Left lung (tissue), 4 donors: ENCODE measurements at regions not wholly inside any gene's neighbourhood (a gene's known extent, or its start where the extent isn't known, plus 50 kb on each side); places are given as distances from the start of the nearest gene placed in this dataset.
A peak's percentile ranks its signal among the peaks of the same experiment; 100 is the strongest.

ENCODE experiments used
- ATAC-seq: fragments of 200-7000 bp; cut with Tn5 transposase; one replicate; pipeline ENCODE4 v1.9.1; 2020; ENCODE audit warnings: moderate library complexity
- DNase-seq, 4 donors: peaks; one replicate each; pipeline ENCODE4 v3.0.0-alpha.2; 2013 to 2020
- H3K27ac ChIP-seq, 2 donors: fragments of 200-600 bp; sonication (generic) in 1 of 2; one replicate each; pipeline versions ENCODE4 v1.5.0 to v1.8.0; 2020 to 2021
- H3K27me3 ChIP-seq, 2 donors: fragments of 200-600 bp; sonication (generic) in 1 of 2; one replicate each; pipeline versions ENCODE4 v1.5.0 to v1.8.0; 2020 to 2021
- H3K36me3 ChIP-seq, 2 donors: fragments of 200-600 bp; sonication (generic) in 1 of 2; one replicate each; pipeline versions ENCODE4 v1.5.0 to v1.8.0; 2020 to 2021
- H3K4me1 ChIP-seq, 2 donors: fragments of 200-600 bp; one replicate each; pipeline ENCODE4 v1.8.0; 2021
- H3K4me3 ChIP-seq, 2 donors: fragments of 200-600 bp; sonication (generic) in 1 of 2; one replicate each; pipeline versions ENCODE4 v1.5.0 to v1.8.0; 2020 to 2021; ENCODE audit warnings: mild to moderate bottlenecking in 1 of 2
- H3K9me3 ChIP-seq, 2 donors: fragments of 200-600 bp; sonication (generic) in 1 of 2; one replicate each; pipeline versions ENCODE4 v1.5.0 to v1.8.0; 2020 to 2021
- intact Hi-C, 2 donors: fragments of 100-400 bp; cut with DNase I; formaldehyde crosslinking; loops; one replicate each; pipeline versions ENCODE4 v1.11.2 to v1.14.2; 2022
- TF ChIP-seq, protein P1 (sequence below), 2 donors: fragments of 200-600 bp; sonication (generic) in 1 of 2; IDR thresholded peaks; one replicate each; pipeline versions ENCODE4 v1.5.0 to v1.8.0; 2021; ENCODE audit warnings: antibody characterized with exemption in 2 of 2
- donor health status: DM: no; HTN: yes; CAD: no.
- donor health status: DM: no; HTN: no; CAD: no.

DNA sequence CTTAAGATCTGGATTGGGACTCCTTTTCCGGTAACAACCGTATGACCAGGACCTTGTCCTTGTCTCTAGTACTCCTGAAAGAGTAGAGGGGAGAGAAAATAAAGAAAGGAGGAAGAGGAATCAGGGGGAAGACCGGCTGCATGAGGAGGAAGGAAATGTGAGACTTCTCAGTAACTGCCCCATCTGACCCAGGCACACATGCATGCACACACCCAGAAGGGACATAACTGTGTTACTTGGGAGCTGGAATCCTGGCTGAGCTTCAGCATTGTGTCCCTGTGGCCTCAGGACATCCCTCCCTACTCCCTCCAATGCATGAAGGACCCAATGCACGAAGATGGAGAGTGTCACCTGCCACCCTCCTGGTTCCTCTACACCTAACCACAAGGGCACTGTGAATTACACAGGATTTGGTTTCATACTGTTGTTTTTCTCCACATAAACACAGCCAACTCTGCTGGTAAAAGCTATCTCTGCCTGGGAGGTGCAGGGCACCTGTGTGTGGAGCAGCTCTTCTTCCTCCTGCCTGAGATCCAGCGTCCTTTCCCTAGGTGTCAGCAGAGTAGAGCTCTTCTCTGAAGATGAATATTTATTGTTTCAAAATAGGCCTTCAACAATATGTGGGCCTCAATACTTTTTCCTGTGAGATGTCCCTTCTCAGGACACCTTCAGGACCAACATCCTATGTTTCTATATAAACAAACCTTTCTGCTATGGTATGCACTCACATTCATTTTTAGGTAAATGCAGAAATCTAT, 574.1 kb upstream of the ID2 start:
- H3K27ac ChIP-seq = no peak overlapping the region
- no peak overlapping the region for H3K4me3 ChIP-seq
- H3K9me3 ChIP-seq = no peaks in the 10 kb centered on the region
- TF ChIP-seq, protein P1, sequence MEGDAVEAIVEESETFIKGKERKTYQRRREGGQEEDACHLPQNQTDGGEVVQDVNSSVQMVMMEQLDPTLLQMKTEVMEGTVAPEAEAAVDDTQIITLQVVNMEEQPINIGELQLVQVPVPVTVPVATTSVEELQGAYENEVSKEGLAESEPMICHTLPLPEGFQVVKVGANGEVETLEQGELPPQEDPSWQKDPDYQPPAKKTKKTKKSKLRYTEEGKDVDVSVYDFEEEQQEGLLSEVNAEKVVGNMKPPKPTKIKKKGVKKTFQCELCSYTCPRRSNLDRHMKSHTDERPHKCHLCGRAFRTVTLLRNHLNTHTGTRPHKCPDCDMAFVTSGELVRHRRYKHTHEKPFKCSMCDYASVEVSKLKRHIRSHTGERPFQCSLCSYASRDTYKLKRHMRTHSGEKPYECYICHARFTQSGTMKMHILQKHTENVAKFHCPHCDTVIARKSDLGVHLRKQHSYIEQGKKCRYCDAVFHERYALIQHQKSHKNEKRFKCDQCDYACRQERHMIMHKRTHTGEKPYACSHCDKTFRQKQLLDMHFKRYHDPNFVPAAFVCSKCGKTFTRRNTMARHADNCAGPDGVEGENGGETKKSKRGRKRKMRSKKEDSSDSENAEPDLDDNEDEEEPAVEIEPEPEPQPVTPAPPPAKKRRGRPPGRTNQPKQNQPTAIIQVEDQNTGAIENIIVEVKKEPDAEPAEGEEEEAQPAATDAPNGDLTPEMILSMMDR (IDR thresholded peaks at IDR 0.05) = no peak
- H3K27me3 ChIP-seq = no peaks in the 10 kb centered on the region
- H3K36me3 ChIP-seq = no peaks in the 10 kb centered on the region
- peaks cover 0 to 6% of the 10 kb centered on the region in 2 donors for H3K4me1 ChIP-seq
- DNase-seq = no peak
- no peak for ATAC-seq
- intact Hi-C loops = no loop called here

DNA sequence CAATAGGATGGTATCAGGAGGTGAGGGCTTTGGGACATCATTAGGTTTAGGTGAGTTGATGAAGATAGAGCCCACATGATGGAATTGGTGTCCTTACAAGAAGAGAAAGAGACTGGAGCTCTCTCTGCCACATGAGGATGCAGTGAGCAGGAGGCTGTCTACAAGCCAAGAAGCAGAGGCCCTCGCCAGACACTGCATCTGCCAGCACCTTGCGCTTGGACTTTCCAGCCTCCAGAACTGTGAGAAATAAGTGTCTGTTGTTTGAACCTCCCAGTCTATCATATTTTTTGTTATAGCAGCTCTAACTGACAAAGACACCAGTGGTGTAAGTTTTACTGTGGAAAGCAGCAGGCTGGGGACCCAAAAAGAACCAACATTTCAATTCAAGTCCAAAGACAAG, 571.1 kb upstream of the ID2 start:
- H3K4me1 ChIP-seq = peaks cover 0 to 6% of the 10 kb centered on the region in 2 donors
- no peaks in the 10 kb centered on the region for H3K27me3 ChIP-seq
- intact Hi-C loops = no loop called here
- H3K4me3 ChIP-seq = no peak overlapping the region
- H3K27ac ChIP-seq = no peak overlapping the region
- no peak for DNase-seq
- H3K36me3 ChIP-seq = no peaks in the 10 kb centered on the region
- no peak for ATAC-seq
- H3K9me3 ChIP-seq = no peaks in the 10 kb centered on the region
- TF ChIP-seq, protein P1 (IDR thresholded peaks at IDR 0.05) = no peak

DNA sequence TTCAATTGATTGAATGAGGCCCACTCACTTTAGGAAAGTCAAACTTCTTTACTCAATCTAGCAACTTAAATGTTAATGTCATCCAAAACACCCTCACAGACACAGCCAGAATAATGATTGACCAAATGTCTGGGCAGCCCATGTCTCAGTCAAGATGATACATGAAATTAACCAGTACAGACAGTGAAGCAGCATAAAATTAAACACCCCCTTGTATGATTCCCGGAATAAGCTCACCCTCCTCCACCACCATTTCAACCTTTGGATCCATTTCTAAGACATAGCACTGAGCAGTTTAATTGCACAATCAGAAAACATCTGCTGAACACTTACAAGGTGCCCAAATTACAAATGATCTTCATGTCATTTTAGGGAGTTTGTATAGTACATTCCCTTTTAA, 570.7 kb upstream of the ID2 start:
- Histone ChIP-seq H3K9me3 (no peaks in the 10 kb centered on the region), H3K27me3 (no peaks in the 10 kb centered on the region), H3K4me1 (peaks cover 0 to 6% of the 10 kb centered on the region in 2 donors), H3K36me3 (no peaks in the 10 kb centered on the region), H3K4me3 (no peak overlapping the region), H3K27ac (no peak overlapping the region)
- ATAC-seq (no peak), DNase-seq (no peak)
- intact Hi-C loops = no loop called here
- TF ChIP-seq, protein P1 (IDR thresholded peaks at IDR 0.05) = no peak

DNA sequence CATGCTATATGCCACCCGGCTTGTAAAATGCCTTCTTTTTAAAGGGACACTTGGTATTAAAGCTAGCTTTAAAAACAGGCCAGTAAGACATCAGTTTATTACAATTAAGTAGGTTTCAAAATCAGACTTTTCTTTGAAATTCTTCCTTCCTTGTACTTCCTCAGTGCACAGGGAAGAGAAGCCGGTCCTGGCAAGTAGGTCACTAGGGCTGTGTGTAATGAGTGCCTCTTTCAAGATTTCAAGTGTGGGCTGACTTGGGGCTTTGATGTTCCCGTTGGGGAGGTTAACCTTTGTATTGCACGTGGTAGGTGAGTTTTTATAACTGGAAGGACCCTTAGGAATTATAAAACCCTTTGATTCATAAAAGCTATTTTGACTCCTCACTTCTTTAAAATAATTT, 566.4 kb upstream of the ID2 start:
- Histone ChIP-seq H3K36me3 (no peaks in the 10 kb centered on the region), H3K4me3 (no peak overlapping the region), H3K27ac (no peak overlapping the region), H3K4me1 (peaks cover 0 to 2% of the 10 kb centered on the region in 2 donors), H3K9me3 (no peaks in the 10 kb centered on the region), H3K27me3 (no peaks in the 10 kb centered on the region)
- intact Hi-C loops = no loop called here
- ATAC-seq = peak; percentile 70
- TF ChIP-seq, protein P1 (IDR thresholded peaks at IDR 0.05) = no peak
- DNase-seq = peak in 1 of 4 donors; percentile 66

DNA sequence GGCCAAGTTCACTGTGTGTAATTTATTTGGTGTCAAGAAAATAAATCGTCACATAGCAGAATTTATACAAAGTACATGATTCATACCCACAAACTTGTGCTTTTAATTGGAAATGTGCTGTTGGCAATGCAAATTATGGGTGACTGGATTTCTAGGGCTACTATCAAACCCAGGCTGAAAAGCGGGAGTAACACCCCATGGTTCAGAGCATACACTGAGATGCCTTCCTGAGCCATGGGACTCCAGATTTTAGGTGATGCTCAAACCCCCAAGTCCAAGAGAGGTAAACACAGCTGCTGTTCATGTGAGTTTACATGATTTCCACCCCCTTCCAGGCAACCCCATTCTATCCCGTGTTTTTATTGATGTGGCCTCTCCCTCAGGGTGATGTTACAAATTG, 565.9 kb upstream of the ID2 start:
- H3K9me3 ChIP-seq = no peaks in the 10 kb centered on the region
- H3K27ac ChIP-seq = no peak overlapping the region
- DNase-seq (no peak), ATAC-seq (no peak)
- no peaks in the 10 kb centered on the region for H3K36me3 ChIP-seq
- intact Hi-C loops = no loop called here
- H3K4me1 ChIP-seq = peaks cover 0 to 6% of the 10 kb centered on the region in 2 donors
- no peak overlapping the region for H3K4me3 ChIP-seq
- TF ChIP-seq, protein P1 (IDR thresholded peaks at IDR 0.05) = no peak
- no peaks in the 10 kb centered on the region for H3K27me3 ChIP-seq
